HepG2 (cell line): ENCODE measurements at regions not wholly inside any gene's neighbourhood (a gene's known extent, or its start where the extent isn't known, plus 50 kb on each side); places are given as distances from the start of the nearest gene placed in this dataset.

Experiments used
- ATAC-seq: fragments of 200-7000 bp; cut with Tn5 transposase; 3 replicates; pipeline ENCODE4 v1.9.1; 2020; ENCODE audit warnings: mild to moderate bottlenecking, moderate library complexity
- BruUV-seq: library from RNA; stranded (reverse); fragments of 400-500 nt; replicated peaks from 2 replicates; lab custom pipeline; 2021; lab: Mats Ljungman, UMichigan
- CTCF ChIA-PET: fragments of 300-600 bp; formaldehyde crosslinking; extraction: SDS; loops from one replicate; lab custom pipeline; 2021; ENCODE audit warnings: low total read pairs, inconsistent platforms, low intra/inter-chr PET ratio; lab: Yijun Ruan, JAX
- POLR2A ChIA-PET: fragments of 350-600 bp; sonication (Branson Sonifier 250); formaldehyde crosslinking; loops from one replicate; lab custom pipeline; 2020; ENCODE audit warnings: antibody characterized with exemption, inconsistent platforms; lab: Yijun Ruan, JAX
- DNase-seq: peaks from one replicate; pipeline ENCODE4 v3.0.0-alpha.2; 2015; ENCODE audit warnings: low spot score
- FAIRE-seq: peaks from 3 replicates; lab custom pipeline; 2011; peaks lifted over from hg19 to GRCh38; lab: Jason Lieb, UNC
- H2AFZ ChIP-seq: one replicate; pipeline ENCODE4 v1.6.1; 2011; ENCODE audit warnings: low read length, inconsistent platforms
- H3K27ac ChIP-seq: fragments of 300-600 bp; 3 replicates; pipeline ENCODE4 v1.8.0; 2011; ENCODE audit warnings: mixed run types, mild to moderate bottlenecking, mixed read lengths, low read length, inconsistent platforms; ENCODE audit not compliant: insufficient read depth; ENCODE audit errors: extremely low read length
- H3K27me3 ChIP-seq, 2 experiments: fragments of 200-600 bp in 1 of 2; 2 replicates in 1 of 2; 3 replicates in 1 of 2; pipeline versions ENCODE4 v1.6.0 to v1.8.0; 2011; ENCODE audit warnings: low read length in 2 of 2, mild to moderate bottlenecking in 2 of 2, moderate library complexity in 2 of 2, inconsistent platforms in 1 of 2; ENCODE audit not compliant: insufficient read depth in 2 of 2, control insufficient read depth in 1 of 2
- H3K36me3 ChIP-seq, 2 experiments: fragments of 200-600 bp in 1 of 2; replicated peaks in 1 of 2; 2 replicates in 1 of 2; 3 replicates in 1 of 2; pipeline versions ENCODE4 v1.5.1 to v1.8.0; 2011; ENCODE audit warnings: low read length in 2 of 2, inconsistent platforms in 1 of 2; ENCODE audit not compliant: insufficient read depth in 2 of 2, control insufficient read depth in 1 of 2
- H3K4me1 ChIP-seq: 2 replicates; pipeline ENCODE4 v1.5.1; 2012; ENCODE audit warnings: low read length, inconsistent platforms; ENCODE audit not compliant: insufficient read depth
- H3K4me2 ChIP-seq: 2 replicates; pipeline ENCODE4 v1.6.0; 2011; ENCODE audit warnings: low read depth, low read length, inconsistent platforms
- H3K4me3 ChIP-seq, 3 experiments: fragments of 200-600 bp in 1 of 3; sonication (generic), shearing (Covaris generic) in 1 of 3; replicated peaks in 1 of 3; 2 replicates each; pipeline ENCODE4 v1.5.1; 2011 to 2016; ENCODE audit warnings: low read length in 3 of 3, inconsistent platforms in 2 of 3, low read depth in 2 of 3, mild to moderate bottlenecking in 2 of 3, control low read depth in 1 of 3, mixed read lengths in 1 of 3; ENCODE audit not compliant: insufficient read depth in 1 of 3
- H3K79me2 ChIP-seq: one replicate; pipeline ENCODE4 v1.6.1; 2011; ENCODE audit warnings: low read length, inconsistent platforms; ENCODE audit not compliant: insufficient read depth
- H3K9ac ChIP-seq: 2 replicates; pipeline ENCODE4 v1.6.0; 2011; ENCODE audit warnings: mild to moderate bottlenecking, low read depth, low read length, inconsistent platforms; ENCODE audit not compliant: insufficient read depth
- H3K9me3 ChIP-seq: 2 replicates; pipeline ENCODE4 v1.5.1; 2012; ENCODE audit warnings: mild to moderate bottlenecking, low read length
- H4K20me1 ChIP-seq: 2 replicates; pipeline ENCODE4 v1.6.0; 2011; ENCODE audit warnings: inconsistent platforms, mild to moderate bottlenecking, low read length, moderate library complexity; ENCODE audit not compliant: insufficient read depth
- AHR ChIP-seq: IDR thresholded peaks from 2 replicates; pipeline ENCODE4 v1.6.1; 2018; ENCODE audit warnings: missing genetic modification reagents, missing compliant biosample characterization
- ARNT ChIP-seq: fragments of 450-650 bp; IDR thresholded peaks from 2 replicates; pipeline ENCODE4 v1.6.1; 2017
- CEBPZ ChIP-seq: IDR thresholded peaks from 2 replicates; pipeline ENCODE4 v1.6.1; 2012; ENCODE audit warnings: low read length, improper control_type of control experiment
- HOXA9 ChIP-seq: sonication (generic); formaldehyde crosslinking; IDR thresholded peaks from 2 replicates; pipeline ENCODE4 v1.8.1; 2022; ENCODE audit warnings: missing genetic modification reagents, mild to moderate bottlenecking, moderate library complexity, borderline replicate concordance
- KAT2B ChIP-seq: fragments of 150-350 bp; IDR thresholded peaks from 2 replicates; pipeline ENCODE4 v1.6.1; 2014; ENCODE audit warnings: low read depth, low read length, borderline replicate concordance
- MAX ChIP-seq: IDR thresholded peaks from 2 replicates; pipeline ENCODE4 v1.6.1; 2012; ENCODE audit warnings: inconsistent platforms
- TEF ChIP-seq: sonication (generic); formaldehyde crosslinking; IDR thresholded peaks from 2 replicates; pipeline ENCODE4 v1.5.0; 2020; ENCODE audit warnings: missing genetic modification reagents
- ZC3H13 ChIP-seq: sonication (generic); formaldehyde crosslinking; IDR thresholded peaks from 2 replicates; pipeline ENCODE4 v1.8.1; 2023; ENCODE audit warnings: mild to moderate bottlenecking, missing genetic modification reagents, moderate library complexity
- ZKSCAN5 ChIP-seq: sonication (generic); formaldehyde crosslinking; IDR thresholded peaks from 2 replicates; pipeline ENCODE4 v1.5.1; 2020; ENCODE audit warnings: mild to moderate bottlenecking, missing genetic modification reagents
- ZNF3 ChIP-seq: IDR thresholded peaks from 2 replicates; pipeline ENCODE4 v1.7.0; 2017; ENCODE audit warnings: inconsistent platforms
- ZNF326 ChIP-seq: sonication (generic); formaldehyde crosslinking; IDR thresholded peaks from 2 replicates; pipeline ENCODE4 v1.4.0; 2020; ENCODE audit warnings: missing genetic modification reagents, borderline replicate concordance
- ZNF770 ChIP-seq: sonication (generic); formaldehyde crosslinking; IDR thresholded peaks from 2 replicates; pipeline ENCODE4 v1.5.0; 2020; ENCODE audit warnings: mild to moderate bottlenecking, missing genetic modification reagents
- WGBS: methylation state at CpG from one replicate; pipeline ENCODE4 v1.1.6; 2017; ENCODE audit warnings: low lambda C conversion rate; 5-methylcytosine and 5-hydroxymethylcytosine counted together
- in situ Hi-C: cut with HindIII; loops from 2 replicates; pipeline ENCODE4 v1.10.0; 2017; ENCODE audit warnings: low pct_unique_long_range_greater_than_20kb; ENCODE audit not compliant: extremely low pct_ligation_motif_present
- intact Hi-C: fragments of 100-400 bp; cut with micrococcal nuclease; formaldehyde crosslinking; loops from one replicate; pipeline ENCODE4 v1.10.0; 2022; ENCODE audit not compliant: unreplicated experiment

- no peaks in the 10 kb centered on the region for H4K20me1 ChIP-seq
- no peaks in the 10 kb centered on the region for H3K27me3 ChIP-seq
- FAIRE-seq (no peak), DNase-seq (no peak), ATAC-seq (no peak)
- POLR2A ChIA-PET: no interaction called here
- no peak overlapping the region for H3K27ac ChIP-seq
- WGBS: 25% methylated on average over 4 of the region's 4 CpGs
- no TSS peak for BruUV-seq
- no peaks in the 10 kb centered on the region for H3K36me3 ChIP-seq
- no peaks in the 10 kb centered on the region for H3K4me1 ChIP-seq
- H3K4me2 ChIP-seq: no peak overlapping the region
- CTCF ChIA-PET: no interaction called here
- H2AFZ ChIP-seq: no peak overlapping the region
- no peaks in the 10 kb centered on the region for H3K9me3 ChIP-seq
- H3K4me3 ChIP-seq: no peak overlapping the region
- no peak for TF ChIP-seq TEF (CRISPR knock-in tag)
- TF ChIP-seq ZKSCAN5 (CRISPR knock-in tag): no peak
- TF ChIP-seq ARNT: no peak
- TF ChIP-seq MAX: no peak
- TF ChIP-seq ZC3H13 (CRISPR knock-in tag): no peak
- TF ChIP-seq AHR (CRISPR knock-in tag): no peak
- no peak for TF ChIP-seq HOXA9 (CRISPR knock-in tag)
- TF ChIP-seq ZNF326 (CRISPR knock-in tag): no peak
- TF ChIP-seq CEBPZ: no peak
- TF ChIP-seq ZNF3: no peak
- TF ChIP-seq ZNF770 (CRISPR knock-in tag): no peak
- no peak for TF ChIP-seq KAT2B
- H3K9ac ChIP-seq: no peak overlapping the region
- H3K79me2 ChIP-seq: no peaks in the 10 kb centered on the region
- intact Hi-C loops: no loop called here
- in situ Hi-C loops: no loop called here
Observed at GRCh38 chr3:144548346-144548745, 576.7 kb downstream of the DIPK2A start.
